Vagina (tissue), 2 donors: ENCODE measurements at regions not wholly inside any gene's neighbourhood (a gene's known extent, or its start where the extent isn't known, plus 50 kb on each side); places are given as distances from the start of the nearest gene placed in this dataset.
"Not testable (repeated sequence)": the region's sequence is repeated elsewhere in the genome, so short reads cannot be mapped to it uniquely, and the experiment has no call there.

Source experiments
- DNase-seq, 2 donors: peaks; one replicate each; pipeline ENCODE4 v3.0.0-alpha.2; 2017; ENCODE audit errors: extremely low spot score in 2 of 2
- H3K27ac ChIP-seq: fragments of 200-600 bp; sonication (generic); one replicate; pipeline ENCODE4 v1.5.1; 2019
- H3K27me3 ChIP-seq: fragments of 200-600 bp; sonication (generic); one replicate; pipeline ENCODE4 v1.5.1; 2019
- H3K36me3 ChIP-seq, 2 donors: fragments of 200-600 bp; sonication (generic); one replicate each; pipeline ENCODE4 v1.5.1; 2017 to 2019
- H3K4me1 ChIP-seq: fragments of 200-600 bp; sonication (generic); one replicate; pipeline ENCODE4 v1.5.1; 2019
- H3K4me3 ChIP-seq, 2 donors: fragments of 200-600 bp; sonication (generic); 1 replicate in 1 of 2; 2 replicates in 1 of 2; pipeline ENCODE4 v1.5.1; 2016 to 2019
- H3K9me3 ChIP-seq: fragments of 200-600 bp; sonication (generic); one replicate; pipeline ENCODE4 v1.5.1; 2019
- POLR2A ChIP-seq, 2 donors: fragments of 450-650 bp; IDR thresholded peaks; one replicate each; pipeline ENCODE4 v1.6.1; 2017; ENCODE audit warnings: antibody characterized with exemption in 2 of 2, mild to moderate bottlenecking in 2 of 2, moderate library complexity in 2 of 2
- POLR2AphosphoS5 ChIP-seq, 2 donors: sonication (generic); formaldehyde crosslinking; IDR thresholded peaks; one replicate each; pipeline ENCODE4 v1.9.0; 2017; ENCODE audit warnings: antibody characterized with exemption in 2 of 2, mild to moderate bottlenecking in 2 of 2, low read depth in 1 of 2; ENCODE audit not compliant: insufficient read depth in 1 of 2
- intact Hi-C: fragments of 100-400 bp; cut with DNase I; formaldehyde crosslinking; loops from one replicate; pipeline ENCODE4 v1.15.1; 2023
- TF ChIP-seq, protein P1 (sequence below), 3 experiments: fragments of 450-650 bp in 2 of 3; fragments of 200-600 bp in 1 of 3; sonication (generic) in 1 of 3; IDR thresholded peaks; one replicate each; pipeline ENCODE4 v1.5.1; 2017 to 2019; ENCODE audit warnings: antibody characterized with exemption in 3 of 3, mild to moderate bottlenecking in 2 of 3, moderate library complexity in 2 of 3

DNA sequence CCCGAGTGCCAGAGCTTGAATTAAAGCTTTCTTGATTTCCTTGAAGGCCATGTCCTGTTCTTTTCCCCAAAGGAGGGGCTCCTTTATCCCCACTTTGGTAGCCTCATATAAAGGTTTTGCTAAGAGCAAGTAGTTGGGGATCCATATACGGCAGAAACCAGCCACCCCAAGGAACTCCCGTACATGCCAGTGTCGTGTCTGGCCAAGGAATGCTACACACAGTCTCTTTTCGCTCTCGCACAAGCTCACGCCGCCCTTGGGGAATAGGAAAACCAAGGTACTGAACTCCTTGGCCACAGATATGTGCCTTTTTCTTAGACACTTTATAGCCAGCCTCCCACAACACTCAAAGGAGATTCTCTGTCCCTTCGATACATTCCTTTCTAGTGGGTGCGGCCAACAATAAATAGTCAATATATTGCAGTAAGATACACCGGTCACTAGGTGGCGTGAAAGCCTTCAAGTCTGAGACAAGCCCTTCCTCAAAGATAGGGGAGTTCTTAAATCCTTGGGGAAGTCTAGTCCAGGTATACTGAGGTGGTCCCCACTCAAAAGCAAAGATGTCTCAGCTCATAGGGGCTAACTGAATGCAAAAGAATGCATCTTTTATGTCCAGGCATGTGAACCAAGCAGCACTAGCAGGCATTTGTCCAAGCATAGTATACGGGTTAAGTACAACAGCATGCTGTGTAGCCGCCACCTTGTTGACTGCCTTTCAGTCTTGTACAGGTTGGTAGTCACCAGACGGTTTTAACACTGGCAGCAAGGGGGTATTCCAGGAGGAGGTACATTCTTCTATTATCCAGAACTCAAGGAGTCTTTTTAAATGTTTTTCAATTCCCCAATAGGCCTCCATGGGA, 57.8 kb upstream of the XAGE1B start:
- DNase-seq: no peak
- Histone ChIP-seq H3K27ac (no peak overlapping the region), H3K27me3 (no peaks in the 10 kb centered on the region), H3K4me1 (no peaks in the 10 kb centered on the region), H3K36me3 (no peaks in the 10 kb centered on the region), H3K4me3 (no peak overlapping the region), H3K9me3 (no peaks in the 10 kb centered on the region)
- intact Hi-C loops: loop anchor here (5.0 kb wide), 1 partner anchor 932 kb away; no protein-coding TSS in a partner anchor
- TF ChIP-seq, protein P1, sequence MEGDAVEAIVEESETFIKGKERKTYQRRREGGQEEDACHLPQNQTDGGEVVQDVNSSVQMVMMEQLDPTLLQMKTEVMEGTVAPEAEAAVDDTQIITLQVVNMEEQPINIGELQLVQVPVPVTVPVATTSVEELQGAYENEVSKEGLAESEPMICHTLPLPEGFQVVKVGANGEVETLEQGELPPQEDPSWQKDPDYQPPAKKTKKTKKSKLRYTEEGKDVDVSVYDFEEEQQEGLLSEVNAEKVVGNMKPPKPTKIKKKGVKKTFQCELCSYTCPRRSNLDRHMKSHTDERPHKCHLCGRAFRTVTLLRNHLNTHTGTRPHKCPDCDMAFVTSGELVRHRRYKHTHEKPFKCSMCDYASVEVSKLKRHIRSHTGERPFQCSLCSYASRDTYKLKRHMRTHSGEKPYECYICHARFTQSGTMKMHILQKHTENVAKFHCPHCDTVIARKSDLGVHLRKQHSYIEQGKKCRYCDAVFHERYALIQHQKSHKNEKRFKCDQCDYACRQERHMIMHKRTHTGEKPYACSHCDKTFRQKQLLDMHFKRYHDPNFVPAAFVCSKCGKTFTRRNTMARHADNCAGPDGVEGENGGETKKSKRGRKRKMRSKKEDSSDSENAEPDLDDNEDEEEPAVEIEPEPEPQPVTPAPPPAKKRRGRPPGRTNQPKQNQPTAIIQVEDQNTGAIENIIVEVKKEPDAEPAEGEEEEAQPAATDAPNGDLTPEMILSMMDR (IDR thresholded peaks at IDR 0.05): peak in 1 of 3 experiments; percentile 42
- TF ChIP-seq POLR2A (IDR thresholded peaks at IDR 0.05) (no peak), POLR2AphosphoS5 (IDR thresholded peaks at IDR 0.05; ENCODE audit: insufficient read depth in 1 of 2, low read depth in 1 of 2) (no peak)

DNA sequence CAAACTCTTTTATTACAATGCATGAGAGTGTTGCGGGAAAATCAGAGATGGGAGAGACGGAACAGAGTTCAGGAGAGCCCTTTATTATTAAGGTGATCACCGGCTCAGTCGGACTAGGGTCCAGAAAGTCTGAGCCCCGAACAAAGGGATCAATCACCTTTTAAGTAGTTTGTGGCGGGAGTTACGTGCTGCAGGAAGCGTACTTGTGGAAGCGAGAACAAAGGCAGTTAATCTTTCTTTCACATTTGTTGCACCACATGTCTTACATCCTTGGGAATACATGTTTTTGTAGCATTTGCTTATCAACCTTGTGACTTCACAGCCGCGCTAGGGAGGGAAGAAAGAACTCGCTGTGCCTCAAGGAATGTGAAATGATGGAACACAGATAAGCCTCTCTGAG, 51.3 kb upstream of the XAGE1B start:
- H3K36me3 ChIP-seq, H3K9me3 ChIP-seq, intact Hi-C loops, DNase-seq, H3K27me3 ChIP-seq, H3K27ac ChIP-seq, H3K4me1 ChIP-seq, H3K4me3 ChIP-seq: not testable (repeated sequence)
